ENCODE measurements at regions not wholly inside any gene's neighbourhood (a gene's known extent, or its start where the extent isn't known, plus 50 kb on each side); places are given as distances from the start of the nearest gene placed in this dataset.

DNA sequence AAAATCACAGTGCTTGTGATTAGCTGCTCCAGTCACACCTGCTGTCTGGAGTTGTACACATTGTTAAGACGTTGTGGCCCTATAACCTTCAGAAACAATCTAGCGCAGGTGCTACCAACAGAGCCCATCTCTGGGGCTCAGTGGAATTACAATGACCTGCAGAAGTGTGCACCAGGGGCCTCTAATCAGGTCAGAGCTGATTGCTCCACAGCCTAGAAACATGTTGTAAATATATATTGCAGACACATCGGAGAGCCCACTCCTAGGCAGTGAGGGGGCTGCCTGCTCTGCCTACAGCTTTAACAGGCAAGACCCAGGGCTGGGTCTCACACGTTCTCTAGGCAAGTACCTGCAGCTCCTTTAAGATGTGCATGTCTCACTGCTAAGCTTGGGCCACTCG lies 302.0 kb downstream of the SIPA1L2 start:
- TF ChIP-seq, protein P1, sequence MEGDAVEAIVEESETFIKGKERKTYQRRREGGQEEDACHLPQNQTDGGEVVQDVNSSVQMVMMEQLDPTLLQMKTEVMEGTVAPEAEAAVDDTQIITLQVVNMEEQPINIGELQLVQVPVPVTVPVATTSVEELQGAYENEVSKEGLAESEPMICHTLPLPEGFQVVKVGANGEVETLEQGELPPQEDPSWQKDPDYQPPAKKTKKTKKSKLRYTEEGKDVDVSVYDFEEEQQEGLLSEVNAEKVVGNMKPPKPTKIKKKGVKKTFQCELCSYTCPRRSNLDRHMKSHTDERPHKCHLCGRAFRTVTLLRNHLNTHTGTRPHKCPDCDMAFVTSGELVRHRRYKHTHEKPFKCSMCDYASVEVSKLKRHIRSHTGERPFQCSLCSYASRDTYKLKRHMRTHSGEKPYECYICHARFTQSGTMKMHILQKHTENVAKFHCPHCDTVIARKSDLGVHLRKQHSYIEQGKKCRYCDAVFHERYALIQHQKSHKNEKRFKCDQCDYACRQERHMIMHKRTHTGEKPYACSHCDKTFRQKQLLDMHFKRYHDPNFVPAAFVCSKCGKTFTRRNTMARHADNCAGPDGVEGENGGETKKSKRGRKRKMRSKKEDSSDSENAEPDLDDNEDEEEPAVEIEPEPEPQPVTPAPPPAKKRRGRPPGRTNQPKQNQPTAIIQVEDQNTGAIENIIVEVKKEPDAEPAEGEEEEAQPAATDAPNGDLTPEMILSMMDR (conservative IDR thresholded peaks at IDR 0.05; ENCODE audit: low read depth, low read length): no peak
- no peak for TF ChIP-seq EZH2 (IDR thresholded peaks at IDR 0.05; ENCODE audit: borderline replicate concordance, low read depth, low read length, poor library complexity, severe bottlenecking)
